Endothelial cell of umbilical vein (primary cell): ENCODE measurements at regions not wholly inside any gene's neighbourhood (a gene's known extent, or its start where the extent isn't known, plus 50 kb on each side); places are given as distances from the start of the nearest gene placed in this dataset.

Experiments used
- BruUV-seq: library from RNA; stranded (reverse); fragments of 400-500 nt; replicated peaks from 2 replicates; lab custom pipeline; 2021; lab: Mats Ljungman, UMichigan
- CTCF ChIA-PET: fragments of 300-600, 350-600 bp; sonication (Branson Sonifier 250); formaldehyde crosslinking; loops from one replicate; lab custom pipeline; 2021; ENCODE audit warnings: antibody characterized with exemption, inconsistent platforms; lab: Charles Lee
- POLR2A ChIA-PET: fragments of 300-600, 350-600 bp; sonication (Branson Sonifier 250); formaldehyde crosslinking; loops from one replicate; lab custom pipeline; 2021; ENCODE audit warnings: antibody characterized with exemption, inconsistent platforms; lab: Charles Lee
- DNase-seq: peaks from one replicate; pipeline ENCODE4 v3.0.0-alpha.2; 2011; ENCODE audit warnings: low read depth, low spot score
- FAIRE-seq: peaks from 2 replicates; lab custom pipeline; 2011; peaks lifted over from hg19 to GRCh38; lab: Jason Lieb, UNC
- H2AFZ ChIP-seq: 2 replicates; pipeline ENCODE4 v1.6.0; 2012; ENCODE audit warnings: low read depth, low read length, control low read depth, inconsistent platforms
- H3K27ac ChIP-seq: 2 replicates; pipeline ENCODE4 v1.5.1; 2011; ENCODE audit warnings: low read depth, mild to moderate bottlenecking, control low read depth, low read length, moderate library complexity; ENCODE audit not compliant: insufficient read depth
- H3K27me3 ChIP-seq, 2 experiments: 2 replicates each; pipeline versions ENCODE4 v1.6.0 to v1.6.1; 2011; ENCODE audit warnings: low read length in 2 of 2, mixed read lengths in 1 of 2; ENCODE audit not compliant: control insufficient read depth in 2 of 2, insufficient read depth in 2 of 2
- H3K36me3 ChIP-seq, 2 experiments: 2 replicates in 1 of 2; 3 replicates in 1 of 2; pipeline ENCODE4 v1.5.1; 2011; ENCODE audit warnings: low read length in 2 of 2, mild to moderate bottlenecking in 1 of 2, moderate library complexity in 1 of 2; ENCODE audit not compliant: control insufficient read depth in 2 of 2, insufficient read depth in 2 of 2; ENCODE audit errors: extremely low read depth in 1 of 2
- H3K4me1 ChIP-seq: 3 replicates; pipeline ENCODE4 v1.5.1; 2011; ENCODE audit warnings: mild to moderate bottlenecking, low read length; ENCODE audit not compliant: control insufficient read depth, insufficient read depth; ENCODE audit errors: extremely low read depth
- H3K4me2 ChIP-seq: 2 replicates; pipeline ENCODE4 v1.6.1; 2011; ENCODE audit warnings: low read length, control low read depth, mixed read lengths; ENCODE audit not compliant: insufficient read depth
- H3K4me3 ChIP-seq, 3 experiments: fragments of 200-600 bp in 1 of 3; sonication (generic), shearing (Covaris generic) in 1 of 3; replicated peaks in 1 of 3; 2 replicates each; pipeline ENCODE4 v1.5.1; 2011 to 2016; ENCODE audit warnings: control low read depth in 3 of 3, low read length in 3 of 3, mild to moderate bottlenecking in 2 of 3, inconsistent platforms in 1 of 3, low read depth in 1 of 3, moderate library complexity in 1 of 3; ENCODE audit not compliant: insufficient read depth in 1 of 3
- H3K79me2 ChIP-seq: 2 replicates; pipeline ENCODE4 v1.6.0; 2012; ENCODE audit warnings: low read length, inconsistent platforms; ENCODE audit not compliant: control insufficient read depth, insufficient read depth
- H3K9ac ChIP-seq: replicated peaks from 2 replicates; pipeline ENCODE3; 2011; ENCODE audit warnings: low read length, control low read depth; ENCODE audit not compliant: insufficient read depth; ENCODE audit errors: extremely low read depth
- H3K9me1 ChIP-seq: replicated peaks from 3 replicates; pipeline ENCODE4 v1.6.0; 2011; ENCODE audit warnings: mild to moderate bottlenecking, low read length; ENCODE audit not compliant: control insufficient read depth, insufficient read depth; ENCODE audit errors: extremely low read depth
- H3K9me3 ChIP-seq: replicated peaks from 2 replicates; pipeline ENCODE4 v1.5.1; 2012; ENCODE audit warnings: low read length, inconsistent platforms; ENCODE audit not compliant: control insufficient read depth, insufficient read depth
- H4K20me1 ChIP-seq: replicated peaks from 2 replicates; pipeline ENCODE3; 2011; ENCODE audit warnings: mild to moderate bottlenecking, low read length; ENCODE audit not compliant: control insufficient read depth, insufficient read depth; ENCODE audit errors: extremely low read depth
- CTCF ChIP-seq, 2 donors: IDR thresholded peaks; 1 replicate in 1 of 2; 2 replicates in 1 of 2; pipeline ENCODE4 v1.5.1; 2011; ENCODE audit warnings: low read length in 2 of 2, mild to moderate bottlenecking in 2 of 2, moderate library complexity in 2 of 2, control low read depth in 1 of 2, inconsistent platforms in 1 of 2, low read depth in 1 of 2; ENCODE audit not compliant: insufficient read depth in 1 of 2; ENCODE audit errors: extremely low read depth in 1 of 2
- EZH2 ChIP-seq: IDR thresholded peaks from 2 replicates; pipeline ENCODE4 v1.6.1; 2012; ENCODE audit warnings: borderline replicate concordance, low read depth, mild to moderate bottlenecking, moderate library complexity, low read length, inconsistent platforms; ENCODE audit not compliant: severe bottlenecking
- FOS ChIP-seq: IDR thresholded peaks from 2 replicates; pipeline ENCODE4 v1.6.1; 2011; ENCODE audit warnings: mild to moderate bottlenecking, low read length, moderate library complexity, borderline replicate concordance; ENCODE audit not compliant: insufficient read depth
- GATA2 ChIP-seq: IDR thresholded peaks from 2 replicates; pipeline ENCODE4 v1.7.0; 2011; ENCODE audit warnings: low read depth, mild to moderate bottlenecking, moderate library complexity, mixed read lengths, low read length; ENCODE audit not compliant: insufficient read length, insufficient read depth
- JUN ChIP-seq: IDR thresholded peaks from 2 replicates; pipeline ENCODE4 v1.6.1; 2011; ENCODE audit warnings: borderline replicate concordance, low read depth; ENCODE audit not compliant: insufficient read length, insufficient read depth
- MAX ChIP-seq: IDR thresholded peaks from 2 replicates; pipeline ENCODE4 v1.6.1; 2011; ENCODE audit not compliant: insufficient read depth, insufficient read length
- MYC ChIP-seq: IDR thresholded peaks from one replicate; pipeline ENCODE4 v1.6.1; 2011; ENCODE audit warnings: mild to moderate bottlenecking, low read depth, low read length
- POLR2A ChIP-seq: IDR thresholded peaks from 2 replicates; pipeline ENCODE4 v1.6.1; 2012; ENCODE audit warnings: low read depth, mild to moderate bottlenecking, control low read depth, low read length
- POLR2AphosphoS5 ChIP-seq: IDR thresholded peaks from 2 replicates; pipeline ENCODE4 v1.6.1; 2012; ENCODE audit warnings: low read depth, mild to moderate bottlenecking, control low read depth, low read length, moderate library complexity; ENCODE audit not compliant: insufficient read depth
- dilution Hi-C: fragments of 300-500 bp; cut with MboI; formaldehyde crosslinking; loops from one replicate; pipeline ENCODE4 v1.15.0; 2019; ENCODE audit warnings: low sequenced_read_pairs; ENCODE audit not compliant: extremely low pct_ligation_motif_present
- intact Hi-C: fragments of 100-400 bp; cut with micrococcal nuclease; formaldehyde crosslinking; loops from one replicate; pipeline ENCODE4 v1.10.0; 2022

GRCh38 chr2:122167515-122167914, 412.1 kb downstream of the TSN start:
- Histone ChIP-seq H3K9me1 (no peaks in the 10 kb centered on the region), H3K9ac (no peak overlapping the region), H4K20me1 (no peaks in the 10 kb centered on the region), H3K27me3 (no peaks in the 10 kb centered on the region), H3K4me3 (no peak overlapping the region), H3K36me3 (no peaks in the 10 kb centered on the region), H3K79me2 (no peaks in the 10 kb centered on the region), H2AFZ (no peak overlapping the region), H3K4me1 (no peaks in the 10 kb centered on the region), H3K27ac (no peak overlapping the region), H3K4me2 (no peak overlapping the region), H3K9me3 (no peaks in the 10 kb centered on the region)
- POLR2A ChIA-PET, result no interaction called here
- no TSS peak for BruUV-seq
- dilution Hi-C loops (no loop called here), intact Hi-C loops (no loop called here)
- FAIRE-seq (no peak), DNase-seq (no peak)
- TF ChIP-seq CTCF (IDR thresholded peaks at IDR 0.05; ENCODE audit: extremely low read depth in 1 of 2, insufficient read depth in 1 of 2, low read depth in 1 of 2, low read length in 2 of 2) (no peak), JUN (no peak), MYC (no peak), POLR2AphosphoS5 (no peak), POLR2A (no peak), EZH2 (no peak), MAX (no peak), GATA2 (no peak), FOS (no peak)
- CTCF ChIA-PET, result no interaction called here
